WTC11 (cell line): ENCODE measurements at regions not wholly inside any gene's neighbourhood (a gene's known extent, or its start where the extent isn't known, plus 50 kb on each side); places are given as distances from the start of the nearest gene placed in this dataset.

Experiments
- ATAC-seq: fragments of 200-7000 bp; cut with Tn5 transposase; 2 replicates; pipeline ENCODE4 v1.10.0; 2021; ENCODE audit warnings: mild to moderate bottlenecking, moderate library complexity
- CTCF ChIA-PET: fragments of 300-600 bp; sonication (Branson Sonifier 250); formaldehyde crosslinking; loops from one replicate; lab custom pipeline; 2021; ENCODE audit warnings: antibody characterized with exemption; lab: Charles Lee
- POLR2A ChIA-PET: fragments of 350-600 bp; sonication (Branson Sonifier 250); formaldehyde crosslinking; loops from one replicate; lab custom pipeline; 2021; ENCODE audit warnings: antibody characterized with exemption; lab: Charles Lee
- DNase-seq: peaks from one replicate; pipeline ENCODE4 v3.0.0; 2021; ENCODE audit warnings: low spot score
- H3K27ac Mint-ChIP-seq: 2 replicates; pipeline ENCODE4 v1.8.0; 2021; ENCODE audit warnings: mixed read lengths
- H3K27me3 Mint-ChIP-seq: 2 replicates; pipeline ENCODE4 v1.8.0; 2021; ENCODE audit warnings: low read depth, mild to moderate bottlenecking, moderate library complexity, mixed read lengths
- H3K36me3 Mint-ChIP-seq: 2 replicates; pipeline ENCODE4 v1.8.0; 2021; ENCODE audit warnings: mixed read lengths
- H3K4me1 Mint-ChIP-seq: 2 replicates; pipeline ENCODE4 v1.8.0; 2022; ENCODE audit warnings: mixed read lengths
- H3K4me3 Mint-ChIP-seq: 2 replicates; pipeline ENCODE4 v1.8.0; 2021; ENCODE audit warnings: mild to moderate bottlenecking, moderate library complexity, mixed read lengths
- H3K9me3 Mint-ChIP-seq: 2 replicates; pipeline ENCODE4 v1.8.0; 2021; ENCODE audit warnings: mixed read lengths
- CDX4 ChIP-seq: fragments of 250-450 bp; sonication (Bioruptor Pico); IDR thresholded peaks from 2 replicates; pipeline ENCODE4 v1.9.0; 2021; ENCODE audit warnings: moderate library complexity, mild to moderate bottlenecking, inconsistent platforms, borderline replicate concordance
- CTCF ChIP-seq: fragments of 200-600 bp; IDR thresholded peaks from 2 replicates; pipeline ENCODE4 v1.8.0; 2022; ENCODE audit warnings: antibody characterized with exemption
- ERG ChIP-seq: fragments of 250-450 bp; sonication (Bioruptor Pico); IDR thresholded peaks from 2 replicates; pipeline ENCODE4 v1.8.0; 2021; ENCODE audit warnings: mild to moderate bottlenecking
- ESRRA ChIP-seq: sonication (generic); formaldehyde crosslinking; IDR thresholded peaks from 2 replicates; pipeline ENCODE4 v1.8.1; 2022; ENCODE audit warnings: mild to moderate bottlenecking, missing genetic modification reagents, borderline replicate concordance
- ETV6 ChIP-seq: sonication (generic); formaldehyde crosslinking; IDR thresholded peaks from 2 replicates; pipeline ENCODE4 v1.8.1; 2022; ENCODE audit warnings: mild to moderate bottlenecking, missing genetic modification reagents
- FOXK1 ChIP-seq: sonication (generic); formaldehyde crosslinking; IDR thresholded peaks from 2 replicates; pipeline ENCODE4 v1.8.0; 2022; ENCODE audit warnings: mild to moderate bottlenecking, moderate library complexity, missing genetic modification reagents
- FOXP4 ChIP-seq: sonication (generic); formaldehyde crosslinking; IDR thresholded peaks from 2 replicates; pipeline ENCODE4 v1.8.0; 2022; ENCODE audit warnings: mild to moderate bottlenecking, missing genetic modification reagents
- GRHL2 ChIP-seq: fragments of 250-450 bp; sonication (Bioruptor Pico); IDR thresholded peaks from 2 replicates; pipeline ENCODE4 v1.8.0; 2022; ENCODE audit warnings: mild to moderate bottlenecking, moderate library complexity; ENCODE audit not compliant: insufficient replicate concordance, severe bottlenecking
- IRF1 ChIP-seq: sonication (generic); formaldehyde crosslinking; IDR thresholded peaks from 2 replicates; pipeline ENCODE4 v1.8.0; 2023; ENCODE audit warnings: missing genetic modification reagents
- IRF2 ChIP-seq: sonication (generic); formaldehyde crosslinking; IDR thresholded peaks from 2 replicates; pipeline ENCODE4 v1.8.0; 2022; ENCODE audit warnings: low read depth, missing genetic modification reagents, borderline replicate concordance
- MAX ChIP-seq: sonication (generic); formaldehyde crosslinking; IDR thresholded peaks from 2 replicates; pipeline ENCODE4 v1.8.0; 2022; ENCODE audit warnings: mild to moderate bottlenecking, missing genetic modification reagents
- MXD4 ChIP-seq: fragments of 250-450 bp; sonication (Bioruptor Pico); IDR thresholded peaks from 2 replicates; pipeline ENCODE4 v1.8.0; 2021; ENCODE audit warnings: mild to moderate bottlenecking, moderate library complexity, borderline replicate concordance
- MYBL2 ChIP-seq: sonication (generic); formaldehyde crosslinking; IDR thresholded peaks from 2 replicates; pipeline ENCODE4 v1.8.1; 2023; ENCODE audit warnings: mild to moderate bottlenecking, moderate library complexity, missing genetic modification reagents
- NFE2L1 ChIP-seq: sonication (generic); formaldehyde crosslinking; IDR thresholded peaks from 2 replicates; pipeline ENCODE4 v1.8.1; 2023; ENCODE audit warnings: missing genetic modification reagents
- RELA ChIP-seq: sonication (generic); formaldehyde crosslinking; IDR thresholded peaks from 2 replicates; pipeline ENCODE4 v1.8.1; 2022; ENCODE audit warnings: missing genetic modification reagents, mild to moderate bottlenecking, borderline replicate concordance
- SMAD3 ChIP-seq: sonication (generic); formaldehyde crosslinking; IDR thresholded peaks from 2 replicates; pipeline ENCODE4 v1.8.0; 2022; ENCODE audit warnings: missing genetic modification reagents, mild to moderate bottlenecking, borderline replicate concordance
- SMAD4 ChIP-seq: sonication (generic); formaldehyde crosslinking; IDR thresholded peaks from 2 replicates; pipeline ENCODE4 v1.8.0; 2022; ENCODE audit warnings: mild to moderate bottlenecking, missing genetic modification reagents
- SOX15 ChIP-seq: fragments of 250-450 bp; sonication (Bioruptor Pico); IDR thresholded peaks from 2 replicates; pipeline ENCODE4 v1.9.0; 2021; ENCODE audit warnings: mild to moderate bottlenecking
- SP1 ChIP-seq: sonication (generic); formaldehyde crosslinking; conservative IDR thresholded peaks from 2 replicates; pipeline ENCODE4 v1.8.1; 2022; ENCODE audit warnings: missing genetic modification reagents
- USF2 ChIP-seq: sonication (generic); formaldehyde crosslinking; IDR thresholded peaks from 2 replicates; pipeline ENCODE4 v1.8.1; 2023; ENCODE audit warnings: mild to moderate bottlenecking, missing genetic modification reagents, moderate library complexity
- ZBTB21 ChIP-seq: sonication (generic); formaldehyde crosslinking; IDR thresholded peaks from 2 replicates; pipeline ENCODE4 v1.8.1; 2023; ENCODE audit warnings: mild to moderate bottlenecking, missing genetic modification reagents, borderline replicate concordance
- ZMAT4 ChIP-seq: fragments of 250-450 bp; sonication (Bioruptor Pico); IDR thresholded peaks from 2 replicates; pipeline ENCODE4 v1.9.0; 2021; ENCODE audit warnings: mild to moderate bottlenecking
- ZNF121 ChIP-seq: sonication (generic); formaldehyde crosslinking; IDR thresholded peaks from 2 replicates; pipeline ENCODE4 v1.8.0; 2023; ENCODE audit warnings: missing genetic modification reagents
- ZNF512 ChIP-seq: sonication (generic); formaldehyde crosslinking; IDR thresholded peaks from 2 replicates; pipeline ENCODE4 v1.8.1; 2022; ENCODE audit warnings: missing genetic modification reagents, borderline replicate concordance

- TF ChIP-seq FOXK1 (no peak), ZMAT4 (no peak), IRF2 (CRISPR knock-in tag) (no peak), ZNF121 (CRISPR knock-in tag) (no peak), SMAD3 (CRISPR knock-in tag) (no peak), MXD4 (no peak)
Observed at GRCh38 chr9:23559522-23559921, 266.5 kb downstream of the ELAVL2 start (continued).

- H3K9me3 Mint-ChIP-seq: peaks cover 9% of the 10 kb centered on the region
- CTCF ChIA-PET: no interaction called here
Observed at GRCh38 chr9:23563517-23563916, 262.5 kb downstream of the ELAVL2 start.

More at GRCh38 chr9:23563517-23563916, 262.5 kb downstream of the ELAVL2 start:
- POLR2A ChIA-PET: no interaction called here
- H3K27me3 Mint-ChIP-seq: no peaks in the 10 kb centered on the region
- no peaks in the 10 kb centered on the region for H3K36me3 Mint-ChIP-seq
- TF ChIP-seq SP1 (CRISPR knock-in tag): no peak
- TF ChIP-seq CTCF: no peak
- no peak for TF ChIP-seq SMAD3 (CRISPR knock-in tag)
- no peak for TF ChIP-seq SMAD4 (CRISPR knock-in tag)
- no peak for TF ChIP-seq SOX15 (CRISPR knock-in tag)
- no peak for TF ChIP-seq CDX4
- no peak for TF ChIP-seq ESRRA (CRISPR knock-in tag)
- no peak for TF ChIP-seq RELA (CRISPR knock-in tag)
- TF ChIP-seq ZNF512 (CRISPR knock-in tag): no peak
- no peak for TF ChIP-seq ETV6
- no peak for TF ChIP-seq GRHL2 (CRISPR knock-in tag)
- no peak for TF ChIP-seq FOXP4
- no peak for TF ChIP-seq NFE2L1 (CRISPR knock-in tag)
- no peak for TF ChIP-seq IRF1 (CRISPR knock-in tag)
- TF ChIP-seq USF2: no peak
- TF ChIP-seq MAX (CRISPR knock-in tag): no peak
- TF ChIP-seq ERG (CRISPR knock-in tag): no peak
- TF ChIP-seq MYBL2 (CRISPR knock-in tag): no peak
- no peak for TF ChIP-seq ZBTB21 (CRISPR knock-in tag)
- ATAC-seq (no peak), DNase-seq (no peak)
- no peak overlapping the region for H3K27ac Mint-ChIP-seq
- peaks cover 10% of the 10 kb centered on the region for H3K4me1 Mint-ChIP-seq
- no peak overlapping the region for H3K4me3 Mint-ChIP-seq
